G401.6 (cell line): ENCODE measurements at regions not wholly inside any gene's neighbourhood (a gene's known extent, or its start where the extent isn't known, plus 50 kb on each side); places are given as distances from the start of the nearest gene placed in this dataset.
"Not testable (repeated sequence)": the region's sequence is repeated elsewhere in the genome, so short reads cannot be mapped to it uniquely, and the experiment has no call there.

ENCODE experiments used
- FAIRE-seq: peaks from 2 replicates; lab custom pipeline; 2012; peaks lifted over from hg19 to GRCh38; lab: Jason Lieb, UNC

- no peak for FAIRE-seq
Measured at GRCh38 chr18:40357536-40357935, 1597.5 kb upstream of the PIK3C3 start.

- no peak for FAIRE-seq
Measured at GRCh38 chr18:40356168-40356567, 1598.9 kb upstream of the PIK3C3 start.

GRCh38 chr18:40355726-40356125 lies 1599.3 kb upstream of the PIK3C3 start:
- FAIRE-seq: no peak

GRCh38 chr18:40348196-40348595 lies 1606.8 kb upstream of the PIK3C3 start:
- no peak for FAIRE-seq

GRCh38 chr18:40347261-40347660 lies 1607.8 kb upstream of the PIK3C3 start:
- no peak for FAIRE-seq

GRCh38 chr18:40346146-40346545 lies 1608.9 kb upstream of the PIK3C3 start:
- FAIRE-seq: no peak

GRCh38 chr18:40341701-40342100 lies 1613.3 kb upstream of the PIK3C3 start:
- no peak for FAIRE-seq

GRCh38 chr18:40338284-40338683 lies 1616.8 kb upstream of the PIK3C3 start:
- peak; percentile 19 for FAIRE-seq

GRCh38 chr18:40326985-40327384 lies 1628.0 kb upstream of the PIK3C3 start:
- FAIRE-seq: no peak

GRCh38 chr18:40325988-40326387 lies 1629.0 kb upstream of the PIK3C3 start:
- no peak for FAIRE-seq

GRCh38 chr18:40314199-40314598 lies 1640.8 kb upstream of the PIK3C3 start:
- no peak for FAIRE-seq

GRCh38 chr18:40313030-40313642 lies 1641.9 kb upstream of the PIK3C3 start:
- FAIRE-seq: no peak

- FAIRE-seq: no peak
Measured at GRCh38 chr18:40307627-40308026, 1647.4 kb upstream of the PIK3C3 start.

GRCh38 chr18:40296717-40297413 lies 1658.2 kb upstream of the PIK3C3 start:
- no peak for FAIRE-seq

- no peak for FAIRE-seq
Measured at GRCh38 chr18:40292985-40293710, 1661.9 kb upstream of the PIK3C3 start.

GRCh38 chr18:40283560-40283959 lies 1671.5 kb upstream of the PIK3C3 start:
- no peak for FAIRE-seq

GRCh38 chr18:40281356-40281755 lies 1673.7 kb upstream of the PIK3C3 start:
- not testable (repeated sequence) for FAIRE-seq

- FAIRE-seq: no peak
Measured at GRCh38 chr18:40274618-40275196, 1680.3 kb upstream of the PIK3C3 start.

- FAIRE-seq: no peak
Measured at GRCh38 chr18:40272630-40273231, 1682.3 kb upstream of the PIK3C3 start.

- no peak for FAIRE-seq
Measured at GRCh38 chr18:40259115-40259835, 1695.8 kb upstream of the PIK3C3 start.

- no peak for FAIRE-seq
Measured at GRCh38 chr18:40258311-40258710, 1696.7 kb upstream of the PIK3C3 start.

GRCh38 chr18:40250236-40250635 lies 1704.8 kb upstream of the PIK3C3 start:
- FAIRE-seq: no peak
